NCI-H526 treated with DMSO at 0.1 percent for 48 hours (cell line): ENCODE measurements at regions not wholly inside any gene's neighbourhood (a gene's known extent, or its start where the extent isn't known, plus 50 kb on each side); places are given as distances from the start of the nearest gene placed in this dataset.

Experiments
- DNase-seq: peaks from one replicate; lab custom pipeline; 2025; lab: John Stamatoyannopoulos, UW

- DNase-seq: no peak
Measured at GRCh38 chrX:5829469-5829868, 399.2 kb downstream of the NLGN4X start.

- no peak for DNase-seq
Measured at GRCh38 chrX:5829060-5829459, 399.6 kb downstream of the NLGN4X start.

- no peak for DNase-seq
Measured at GRCh38 chrX:5823903-5824302, 404.8 kb downstream of the NLGN4X start.

- no peak for DNase-seq
Measured at GRCh38 chrX:5810636-5811035, 418.0 kb downstream of the NLGN4X start.

- no peak for DNase-seq
Measured at GRCh38 chrX:5807181-5807580, 421.5 kb downstream of the NLGN4X start.

GRCh38 chrX:5802391-5802790 lies 426.3 kb downstream of the NLGN4X start:
- no peak for DNase-seq

- no peak for DNase-seq
Measured at GRCh38 chrX:5791721-5792120, 436.9 kb downstream of the NLGN4X start.

GRCh38 chrX:5788910-5789309 lies 439.8 kb downstream of the NLGN4X start:
- no peak for DNase-seq

- no peak for DNase-seq
Measured at GRCh38 chrX:5780821-5781220, 447.8 kb downstream of the NLGN4X start.

GRCh38 chrX:5775846-5776430 lies 452.7 kb downstream of the NLGN4X start:
- DNase-seq: no peak

- DNase-seq: no peak
Measured at GRCh38 chrX:5774446-5774845, 454.2 kb downstream of the NLGN4X start.

GRCh38 chrX:5771441-5771840 lies 457.2 kb downstream of the NLGN4X start:
- no peak for DNase-seq

GRCh38 chrX:5756616-5757015 lies 472.1 kb downstream of the NLGN4X start:
- DNase-seq: no peak

- no peak for DNase-seq
Measured at GRCh38 chrX:5753291-5753690, 475.4 kb downstream of the NLGN4X start.

GRCh38 chrX:5752831-5753230 lies 475.8 kb downstream of the NLGN4X start:
- no peak for DNase-seq

- DNase-seq: no peak
Measured at GRCh38 chrX:5748586-5749150, 480.0 kb downstream of the NLGN4X start.

GRCh38 chrX:5746231-5746630 lies 482.4 kb downstream of the NLGN4X start:
- DNase-seq: no peak

- DNase-seq: no peak
Measured at GRCh38 chrX:5733501-5733900, 495.2 kb downstream of the NLGN4X start.

GRCh38 chrX:5730556-5730955 lies 498.1 kb downstream of the NLGN4X start:
- DNase-seq: no peak

GRCh38 chrX:5726224-5726623 lies 502.4 kb downstream of the NLGN4X start:
- no peak for DNase-seq

- no peak for DNase-seq
Measured at GRCh38 chrX:5724123-5724522, 504.5 kb downstream of the NLGN4X start.

- DNase-seq: no peak
Measured at GRCh38 chrX:5718651-5719050, 510.0 kb downstream of the NLGN4X start.

- DNase-seq: no peak
Measured at GRCh38 chrX:5716666-5717065, 512.0 kb downstream of the NLGN4X start.

GRCh38 chrX:5708251-5708650 lies 520.4 kb downstream of the NLGN4X start:
- no peak for DNase-seq
